Testis (tissue), 2 donors: ENCODE measurements at regions not wholly inside any gene's neighbourhood (a gene's known extent, or its start where the extent isn't known, plus 50 kb on each side); places are given as distances from the start of the nearest gene placed in this dataset.

Source experiments
- DNase-seq: peaks from one replicate; pipeline ENCODE4 v3.0.0-alpha.2; 2019
- H3K27ac ChIP-seq, 2 donors: fragments of 200-600 bp; sonication (generic); one replicate each; pipeline ENCODE4 v1.5.1; 2019
- H3K27me3 ChIP-seq: fragments of 200-600 bp; sonication (generic); one replicate; pipeline ENCODE4 v1.5.1; 2019
- H3K36me3 ChIP-seq: fragments of 200-600 bp; sonication (generic); one replicate; pipeline ENCODE4 v1.5.1; 2017; ENCODE audit warnings: low read depth; ENCODE audit errors: missing control alignments
- H3K4me1 ChIP-seq: fragments of 200-600 bp; sonication (generic); one replicate; pipeline ENCODE4 v1.5.1; 2019
- H3K4me3 ChIP-seq, 2 donors: fragments of 200-600 bp; sonication (generic); one replicate each; pipeline ENCODE4 v1.5.1; 2017 to 2019
- H3K9me3 ChIP-seq: fragments of 200-600 bp; sonication (generic); one replicate; pipeline ENCODE4 v1.5.1; 2017
- POLR2A ChIP-seq: fragments of 450-650 bp; IDR thresholded peaks from one replicate; pipeline ENCODE4 v1.6.1; 2017; ENCODE audit warnings: antibody characterized with exemption, mild to moderate bottlenecking, moderate library complexity
- WGBS, 2 donors: methylation state at CpG; one replicate each; pipeline ENCODE4 v1.1.5; 2018; 5-methylcytosine and 5-hydroxymethylcytosine counted together
- intact Hi-C: fragments of 100-400 bp; cut with DNase I; formaldehyde crosslinking; loops from one replicate; pipeline ENCODE4 v1.15.1; 2023; ENCODE audit warnings: low total_unique reads
- TF ChIP-seq, protein P1 (sequence below), 3 experiments: fragments of 450-650 bp in 2 of 3; fragments of 200-600 bp in 1 of 3; sonication (generic) in 1 of 3; IDR thresholded peaks; one replicate each; pipeline ENCODE4 v1.5.1; 2016 to 2019; ENCODE audit warnings: antibody characterized with exemption in 3 of 3, mild to moderate bottlenecking in 2 of 3, moderate library complexity in 1 of 3

DNA sequence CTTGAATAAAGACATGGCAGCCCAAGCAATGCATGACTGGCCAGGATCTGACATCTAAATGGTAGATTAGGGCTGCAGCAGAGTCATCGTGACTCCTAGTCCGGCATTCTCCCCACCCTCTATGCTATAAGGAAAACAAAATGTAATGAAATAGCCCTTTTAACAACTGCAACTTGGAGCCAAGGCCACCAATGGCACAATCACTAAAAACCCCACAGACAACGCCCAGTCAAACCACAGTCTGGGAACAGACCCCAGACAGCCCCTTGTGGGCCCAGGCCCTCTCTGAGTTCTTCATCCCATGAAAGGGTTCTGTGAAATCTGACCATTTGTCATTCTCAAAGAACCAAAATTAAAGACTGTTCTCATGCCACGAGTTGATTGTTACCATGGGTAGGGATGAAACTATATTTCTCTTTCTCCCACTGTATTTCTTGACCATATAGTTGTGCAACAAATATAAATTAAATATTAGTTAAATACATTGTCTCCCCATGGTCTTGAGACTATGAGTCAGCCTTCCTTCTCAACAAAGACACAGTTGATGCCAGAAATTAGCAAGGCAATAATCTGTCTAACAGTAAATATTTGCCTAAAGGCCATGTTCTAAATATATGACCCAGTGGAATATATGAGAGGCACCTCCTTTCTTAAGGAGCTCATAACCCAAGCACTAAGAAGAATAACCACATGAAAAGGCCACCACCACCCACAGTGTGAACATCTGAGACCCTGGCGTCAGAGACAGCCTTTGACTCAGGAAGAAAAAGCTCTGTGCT lies 85.6 kb upstream of the SSTR4 start:
- Histone ChIP-seq H3K9me3 (no peaks in the 10 kb centered on the region), H3K36me3 (no peaks in the 10 kb centered on the region), H3K4me3 (no peak overlapping the region), H3K27ac (no peak overlapping the region), H3K27me3 (no peaks in the 10 kb centered on the region), H3K4me1 (no peaks in the 10 kb centered on the region)
- 77% methylated on average over 5 of the region's 5 CpGs for WGBS, 2 donors
- intact Hi-C loops: no loop called here
- no peak for DNase-seq
- TF ChIP-seq, protein P1, sequence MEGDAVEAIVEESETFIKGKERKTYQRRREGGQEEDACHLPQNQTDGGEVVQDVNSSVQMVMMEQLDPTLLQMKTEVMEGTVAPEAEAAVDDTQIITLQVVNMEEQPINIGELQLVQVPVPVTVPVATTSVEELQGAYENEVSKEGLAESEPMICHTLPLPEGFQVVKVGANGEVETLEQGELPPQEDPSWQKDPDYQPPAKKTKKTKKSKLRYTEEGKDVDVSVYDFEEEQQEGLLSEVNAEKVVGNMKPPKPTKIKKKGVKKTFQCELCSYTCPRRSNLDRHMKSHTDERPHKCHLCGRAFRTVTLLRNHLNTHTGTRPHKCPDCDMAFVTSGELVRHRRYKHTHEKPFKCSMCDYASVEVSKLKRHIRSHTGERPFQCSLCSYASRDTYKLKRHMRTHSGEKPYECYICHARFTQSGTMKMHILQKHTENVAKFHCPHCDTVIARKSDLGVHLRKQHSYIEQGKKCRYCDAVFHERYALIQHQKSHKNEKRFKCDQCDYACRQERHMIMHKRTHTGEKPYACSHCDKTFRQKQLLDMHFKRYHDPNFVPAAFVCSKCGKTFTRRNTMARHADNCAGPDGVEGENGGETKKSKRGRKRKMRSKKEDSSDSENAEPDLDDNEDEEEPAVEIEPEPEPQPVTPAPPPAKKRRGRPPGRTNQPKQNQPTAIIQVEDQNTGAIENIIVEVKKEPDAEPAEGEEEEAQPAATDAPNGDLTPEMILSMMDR (IDR thresholded peaks at IDR 0.05): no peak
- TF ChIP-seq POLR2A: no peak

GRCh38 chr20:22951966-22952365 lies 83.1 kb upstream of the SSTR4 start:
- Histone ChIP-seq H3K4me3 (no peak overlapping the region), H3K36me3 (no peaks in the 10 kb centered on the region), H3K4me1 (no peaks in the 10 kb centered on the region), H3K9me3 (no peaks in the 10 kb centered on the region), H3K27ac (no peak overlapping the region), H3K27me3 (no peaks in the 10 kb centered on the region)
- no peak for DNase-seq
- 92 to 100% methylated on average over 1 of the region's 1 CpG for WGBS, 2 donors
- TF ChIP-seq, protein P1 (IDR thresholded peaks at IDR 0.05): no peak
- TF ChIP-seq POLR2A: no peak
- intact Hi-C loops: no loop called here

DNA sequence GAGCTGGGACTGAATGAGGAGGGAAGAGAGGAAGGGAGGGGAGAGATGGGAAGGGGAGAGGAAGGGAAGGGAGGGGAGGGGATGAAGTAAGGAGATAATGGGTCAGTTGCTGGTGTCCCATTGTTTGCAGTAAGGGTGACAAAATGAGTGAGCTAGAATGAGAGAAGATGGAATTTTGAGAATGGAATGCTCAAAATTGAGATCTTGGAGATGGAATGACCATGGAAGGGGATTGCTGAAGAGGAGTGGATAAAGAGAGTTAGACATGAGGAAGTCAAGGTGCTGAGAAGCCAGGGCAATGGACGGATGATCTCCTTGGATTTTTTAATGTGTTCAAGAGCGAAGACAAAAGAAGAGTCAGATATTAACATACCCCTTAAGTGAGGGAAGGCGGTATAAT lies 80.5 kb upstream of the SSTR4 start:
- H3K27me3 ChIP-seq: no peaks in the 10 kb centered on the region
- no peaks in the 10 kb centered on the region for H3K9me3 ChIP-seq
- TF ChIP-seq, protein P1 (IDR thresholded peaks at IDR 0.05): no peak
- TF ChIP-seq POLR2A: no peak
- H3K4me1 ChIP-seq: no peaks in the 10 kb centered on the region
- H3K4me3 ChIP-seq: no peak overlapping the region
- no peak overlapping the region for H3K27ac ChIP-seq
- intact Hi-C loops: no loop called here
- DNase-seq: no peak
- no peaks in the 10 kb centered on the region for H3K36me3 ChIP-seq
- 91 to 95% methylated on average over 3 of the region's 3 CpGs for WGBS, 2 donors

DNA sequence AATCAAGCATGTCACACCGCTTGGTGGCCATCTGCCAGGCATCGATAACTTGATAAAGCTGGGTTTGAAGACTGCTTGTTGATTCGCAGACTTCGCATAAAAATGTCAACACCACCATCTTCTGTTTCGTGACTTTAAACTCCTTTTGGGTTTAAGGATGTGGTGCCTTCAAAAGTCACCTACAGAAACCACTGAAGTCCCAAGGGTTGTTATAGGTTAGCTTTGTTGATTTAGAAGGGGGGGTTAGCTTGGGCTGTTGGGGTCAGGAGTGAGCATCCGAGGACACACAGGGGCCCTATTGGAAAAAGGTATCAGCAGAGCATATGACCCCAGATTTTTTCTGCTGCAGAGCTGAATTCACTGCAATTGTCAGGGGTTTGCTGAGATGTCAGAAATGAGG lies 76.7 kb upstream of the SSTR4 start:
- no peaks in the 10 kb centered on the region for H3K27me3 ChIP-seq
- no peaks in the 10 kb centered on the region for H3K9me3 ChIP-seq
- H3K36me3 ChIP-seq: no peaks in the 10 kb centered on the region
- H3K27ac ChIP-seq: no peak overlapping the region
- DNase-seq: no peak
- H3K4me1 ChIP-seq: no peaks in the 10 kb centered on the region
- H3K4me3 ChIP-seq: no peak overlapping the region
- WGBS, 2 donors: 91 to 97% methylated on average over 6 of the region's 6 CpGs
- TF ChIP-seq, protein P1 (IDR thresholded peaks at IDR 0.05): no peak
- no peak for TF ChIP-seq POLR2A
- intact Hi-C loops: no loop called here
